ENCODE measurements at regions not wholly inside any gene's neighbourhood (a gene's known extent, or its start where the extent isn't known, plus 50 kb on each side); places are given as distances from the start of the nearest gene placed in this dataset.

- Mint-ChIP-seq H3K9me3 (no peaks in the 10 kb centered on the region), H3K36me3 (ENCODE audit: insufficient read depth) (no peaks in the 10 kb centered on the region), H3K4me3 (no peak overlapping the region), H3K27ac (no peak overlapping the region), H3K27me3 (peaks cover 4 to 16% of the 10 kb centered on the region in 2 donors), H3K4me1 (ENCODE audit: low read depth in 2 of 2) (no peaks in the 10 kb centered on the region)
- ATAC-seq (replicated peaks) (no peak), DNase-seq (no peak)
Measured at GRCh38 chrX:40504801-40505605, 75.8 kb upstream of the ATP6AP2 start.

GRCh38 chrX:40503094-40503493 is 77.7 kb upstream of the ATP6AP2 start:
- Mint-ChIP-seq H3K27ac (no peak overlapping the region), H3K9me3 (no peaks in the 10 kb centered on the region), H3K36me3 (ENCODE audit: insufficient read depth) (no peaks in the 10 kb centered on the region), H3K4me3 (no peak overlapping the region), H3K4me1 (ENCODE audit: low read depth in 2 of 2) (no peaks in the 10 kb centered on the region), H3K27me3 (peaks cover 4 to 8% of the 10 kb centered on the region in 2 donors)
- DNase-seq, result no peak
- ATAC-seq (replicated peaks), result no peak

GRCh38 chrX:40502688-40503087 is 78.1 kb upstream of the ATP6AP2 start:
- DNase-seq, result no peak
- Mint-ChIP-seq H3K4me3 (no peak overlapping the region), H3K27ac (no peak overlapping the region), H3K4me1 (ENCODE audit: low read depth in 2 of 2) (no peaks in the 10 kb centered on the region), H3K27me3 (peaks cover 4 to 8% of the 10 kb centered on the region in 2 donors), H3K36me3 (ENCODE audit: insufficient read depth) (no peaks in the 10 kb centered on the region), H3K9me3 (no peaks in the 10 kb centered on the region)
- no peak for ATAC-seq (replicated peaks)

GRCh38 chrX:40501164-40501855 is 79.5 kb upstream of the ATP6AP2 start:
- no peak overlapping the region for H3K27ac Mint-ChIP-seq
- H3K36me3 Mint-ChIP-seq (ENCODE audit: insufficient read depth), result no peaks in the 10 kb centered on the region
- no peak for ATAC-seq (replicated peaks)
- H3K27me3 Mint-ChIP-seq, result peaks cover 0 to 1% of the 10 kb centered on the region in 2 donors
- H3K4me1 Mint-ChIP-seq (ENCODE audit: low read depth in 2 of 2), result no peaks in the 10 kb centered on the region
- no peak for DNase-seq
- H3K9me3 Mint-ChIP-seq, result no peaks in the 10 kb centered on the region
- no peak overlapping the region for H3K4me3 Mint-ChIP-seq

- H3K27me3 Mint-ChIP-seq, result no peaks in the 10 kb centered on the region
- no peak for DNase-seq
- H3K4me3 Mint-ChIP-seq, result no peak overlapping the region
- no peak for ATAC-seq (replicated peaks)
- no peak overlapping the region for H3K27ac Mint-ChIP-seq
- H3K36me3 Mint-ChIP-seq (ENCODE audit: insufficient read depth), result no peaks in the 10 kb centered on the region
- no peaks in the 10 kb centered on the region for H3K9me3 Mint-ChIP-seq
- no peaks in the 10 kb centered on the region for H3K4me1 Mint-ChIP-seq (ENCODE audit: low read depth in 2 of 2)
Measured at GRCh38 chrX:40496728-40497127, 84.0 kb upstream of the ATP6AP2 start.

- no peaks in the 10 kb centered on the region for H3K27me3 Mint-ChIP-seq
- H3K36me3 Mint-ChIP-seq (ENCODE audit: insufficient read depth), result no peaks in the 10 kb centered on the region
- H3K4me3 Mint-ChIP-seq, result no peak overlapping the region
- ATAC-seq (replicated peaks) (no peak), DNase-seq (no peak)
- no peaks in the 10 kb centered on the region for H3K4me1 Mint-ChIP-seq (ENCODE audit: low read depth in 2 of 2)
- no peaks in the 10 kb centered on the region for H3K9me3 Mint-ChIP-seq
- no peak overlapping the region for H3K27ac Mint-ChIP-seq
Measured at GRCh38 chrX:40495659-40496058, 85.1 kb upstream of the ATP6AP2 start.

GRCh38 chrX:40494005-40494404 is 86.8 kb upstream of the ATP6AP2 start:
- Mint-ChIP-seq H3K9me3 (no peaks in the 10 kb centered on the region), H3K36me3 (ENCODE audit: insufficient read depth) (no peaks in the 10 kb centered on the region), H3K4me3 (no peak overlapping the region), H3K27ac (no peak overlapping the region), H3K4me1 (ENCODE audit: low read depth in 2 of 2) (no peaks in the 10 kb centered on the region), H3K27me3 (peaks cover 0 to 5% of the 10 kb centered on the region in 2 donors)
- no peak for DNase-seq
- no peak for ATAC-seq (replicated peaks)

- peaks cover 0 to 6% of the 10 kb centered on the region in 2 donors for H3K27me3 Mint-ChIP-seq
- no peaks in the 10 kb centered on the region for H3K36me3 Mint-ChIP-seq (ENCODE audit: insufficient read depth)
- H3K27ac Mint-ChIP-seq, result no peak overlapping the region
- H3K4me3 Mint-ChIP-seq, result no peak overlapping the region
- no peak for DNase-seq
- H3K9me3 Mint-ChIP-seq, result no peaks in the 10 kb centered on the region
- no peak for ATAC-seq (replicated peaks)
- H3K4me1 Mint-ChIP-seq (ENCODE audit: low read depth in 2 of 2), result no peaks in the 10 kb centered on the region
Measured at GRCh38 chrX:40488296-40488695, 92.5 kb upstream of the ATP6AP2 start.

GRCh38 chrX:40485973-40486372 is 94.8 kb upstream of the ATP6AP2 start:
- ATAC-seq (replicated peaks) (no peak), DNase-seq (no peak)
- Mint-ChIP-seq H3K9me3 (no peaks in the 10 kb centered on the region), H3K27me3 (peaks cover 0 to 6% of the 10 kb centered on the region in 2 donors), H3K4me1 (ENCODE audit: low read depth in 2 of 2) (no peaks in the 10 kb centered on the region), H3K4me3 (no peak overlapping the region), H3K27ac (no peak overlapping the region), H3K36me3 (ENCODE audit: insufficient read depth) (no peaks in the 10 kb centered on the region)

GRCh38 chrX:40485102-40485826 is 95.5 kb upstream of the ATP6AP2 start:
- no peak overlapping the region for H3K27ac Mint-ChIP-seq
- H3K36me3 Mint-ChIP-seq (ENCODE audit: insufficient read depth), result no peaks in the 10 kb centered on the region
- DNase-seq (no peak), ATAC-seq (replicated peaks) (no peak)
- H3K4me1 Mint-ChIP-seq (ENCODE audit: low read depth in 2 of 2), result no peaks in the 10 kb centered on the region
- H3K4me3 Mint-ChIP-seq, result no peak overlapping the region
- H3K27me3 Mint-ChIP-seq, result peaks cover 0 to 6% of the 10 kb centered on the region in 2 donors
- no peaks in the 10 kb centered on the region for H3K9me3 Mint-ChIP-seq

- ATAC-seq (replicated peaks) (no peak), DNase-seq (no peak)
- no peaks in the 10 kb centered on the region for H3K9me3 Mint-ChIP-seq
- H3K36me3 Mint-ChIP-seq (ENCODE audit: insufficient read depth), result no peaks in the 10 kb centered on the region
- no peak overlapping the region for H3K4me3 Mint-ChIP-seq
- H3K27me3 Mint-ChIP-seq, result peaks cover 5 to 6% of the 10 kb centered on the region in 2 donors
- H3K4me1 Mint-ChIP-seq (ENCODE audit: low read depth in 2 of 2), result no peaks in the 10 kb centered on the region
- H3K27ac Mint-ChIP-seq, result no peak overlapping the region
Measured at GRCh38 chrX:40484408-40485091, 96.2 kb upstream of the ATP6AP2 start.

- Mint-ChIP-seq H3K27ac (no peak overlapping the region), H3K9me3 (no peaks in the 10 kb centered on the region), H3K36me3 (ENCODE audit: insufficient read depth) (no peaks in the 10 kb centered on the region), H3K4me3 (no peak overlapping the region), H3K27me3 (peaks cover 0 to 8% of the 10 kb centered on the region in 2 donors), H3K4me1 (ENCODE audit: low read depth in 2 of 2) (no peaks in the 10 kb centered on the region)
- DNase-seq (no peak), ATAC-seq (replicated peaks) (no peak)
Measured at GRCh38 chrX:40483502-40483901, 97.3 kb upstream of the ATP6AP2 start.

GRCh38 chrX:40479777-40480318 is 100.9 kb upstream of the ATP6AP2 start:
- H3K4me3 Mint-ChIP-seq, result no peak overlapping the region
- peaks cover 0 to 8% of the 10 kb centered on the region in 2 donors for H3K27me3 Mint-ChIP-seq
- no peak overlapping the region for H3K27ac Mint-ChIP-seq
- H3K9me3 Mint-ChIP-seq, result no peaks in the 10 kb centered on the region
- peaks cover 7 to 8% of the 10 kb centered on the region in 2 donors for H3K4me1 Mint-ChIP-seq (ENCODE audit: low read depth in 2 of 2)
- no peaks in the 10 kb centered on the region for H3K36me3 Mint-ChIP-seq (ENCODE audit: insufficient read depth)
- DNase-seq (no peak), ATAC-seq (replicated peaks) (no peak)

Measured in effector memory CD8-positive, alpha-beta T cell (primary cell).